ENCODE measurements at regions not wholly inside any gene's neighbourhood (a gene's known extent, or its start where the extent isn't known, plus 50 kb on each side); places are given as distances from the start of the nearest gene placed in this dataset.

DNA sequence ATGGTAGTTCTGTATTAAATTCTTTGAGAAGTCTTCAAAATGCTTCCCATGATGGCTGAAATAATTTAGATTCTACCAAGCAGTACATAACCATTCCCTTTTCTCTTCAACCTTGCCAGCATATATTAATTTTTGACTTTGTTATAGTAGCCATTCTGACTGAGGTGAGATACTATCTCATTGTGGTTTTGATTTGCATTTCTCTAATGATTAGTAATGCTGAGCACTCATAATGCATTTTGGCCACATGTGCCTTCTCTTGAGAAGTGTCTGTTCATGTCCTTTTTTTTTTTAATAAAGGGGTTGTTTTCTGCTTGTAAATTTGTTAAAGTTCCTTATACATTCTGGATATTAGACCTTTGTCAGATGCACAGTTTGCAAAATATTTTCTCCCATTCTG is 173.9 kb downstream of the CALCRL start:
- TF ChIP-seq, protein P1, sequence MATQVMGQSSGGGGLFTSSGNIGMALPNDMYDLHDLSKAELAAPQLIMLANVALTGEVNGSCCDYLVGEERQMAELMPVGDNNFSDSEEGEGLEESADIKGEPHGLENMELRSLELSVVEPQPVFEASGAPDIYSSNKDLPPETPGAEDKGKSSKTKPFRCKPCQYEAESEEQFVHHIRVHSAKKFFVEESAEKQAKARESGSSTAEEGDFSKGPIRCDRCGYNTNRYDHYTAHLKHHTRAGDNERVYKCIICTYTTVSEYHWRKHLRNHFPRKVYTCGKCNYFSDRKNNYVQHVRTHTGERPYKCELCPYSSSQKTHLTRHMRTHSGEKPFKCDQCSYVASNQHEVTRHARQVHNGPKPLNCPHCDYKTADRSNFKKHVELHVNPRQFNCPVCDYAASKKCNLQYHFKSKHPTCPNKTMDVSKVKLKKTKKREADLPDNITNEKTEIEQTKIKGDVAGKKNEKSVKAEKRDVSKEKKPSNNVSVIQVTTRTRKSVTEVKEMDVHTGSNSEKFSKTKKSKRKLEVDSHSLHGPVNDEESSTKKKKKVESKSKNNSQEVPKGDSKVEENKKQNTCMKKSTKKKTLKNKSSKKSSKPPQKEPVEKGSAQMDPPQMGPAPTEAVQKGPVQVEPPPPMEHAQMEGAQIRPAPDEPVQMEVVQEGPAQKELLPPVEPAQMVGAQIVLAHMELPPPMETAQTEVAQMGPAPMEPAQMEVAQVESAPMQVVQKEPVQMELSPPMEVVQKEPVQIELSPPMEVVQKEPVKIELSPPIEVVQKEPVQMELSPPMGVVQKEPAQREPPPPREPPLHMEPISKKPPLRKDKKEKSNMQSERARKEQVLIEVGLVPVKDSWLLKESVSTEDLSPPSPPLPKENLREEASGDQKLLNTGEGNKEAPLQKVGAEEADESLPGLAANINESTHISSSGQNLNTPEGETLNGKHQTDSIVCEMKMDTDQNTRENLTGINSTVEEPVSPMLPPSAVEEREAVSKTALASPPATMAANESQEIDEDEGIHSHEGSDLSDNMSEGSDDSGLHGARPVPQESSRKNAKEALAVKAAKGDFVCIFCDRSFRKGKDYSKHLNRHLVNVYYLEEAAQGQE (IDR thresholded peaks at IDR 0.05; ENCODE audit: insufficient replicate concordance, low read depth): no peak
- TF ChIP-seq, protein P2, sequence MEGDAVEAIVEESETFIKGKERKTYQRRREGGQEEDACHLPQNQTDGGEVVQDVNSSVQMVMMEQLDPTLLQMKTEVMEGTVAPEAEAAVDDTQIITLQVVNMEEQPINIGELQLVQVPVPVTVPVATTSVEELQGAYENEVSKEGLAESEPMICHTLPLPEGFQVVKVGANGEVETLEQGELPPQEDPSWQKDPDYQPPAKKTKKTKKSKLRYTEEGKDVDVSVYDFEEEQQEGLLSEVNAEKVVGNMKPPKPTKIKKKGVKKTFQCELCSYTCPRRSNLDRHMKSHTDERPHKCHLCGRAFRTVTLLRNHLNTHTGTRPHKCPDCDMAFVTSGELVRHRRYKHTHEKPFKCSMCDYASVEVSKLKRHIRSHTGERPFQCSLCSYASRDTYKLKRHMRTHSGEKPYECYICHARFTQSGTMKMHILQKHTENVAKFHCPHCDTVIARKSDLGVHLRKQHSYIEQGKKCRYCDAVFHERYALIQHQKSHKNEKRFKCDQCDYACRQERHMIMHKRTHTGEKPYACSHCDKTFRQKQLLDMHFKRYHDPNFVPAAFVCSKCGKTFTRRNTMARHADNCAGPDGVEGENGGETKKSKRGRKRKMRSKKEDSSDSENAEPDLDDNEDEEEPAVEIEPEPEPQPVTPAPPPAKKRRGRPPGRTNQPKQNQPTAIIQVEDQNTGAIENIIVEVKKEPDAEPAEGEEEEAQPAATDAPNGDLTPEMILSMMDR (IDR thresholded peaks at IDR 0.05; ENCODE audit: insufficient read depth, low read length): no peak
- TF ChIP-seq POLR2AphosphoS5 (IDR thresholded peaks at IDR 0.05; ENCODE audit: low read depth) (no peak), GABPA (IDR thresholded peaks at IDR 0.05; ENCODE audit: low read depth) (no peak), SPI1 (IDR thresholded peaks at IDR 0.05; ENCODE audit: borderline replicate concordance, low read depth) (no peak)
- Histone ChIP-seq H3K27ac (replicated peaks) (no peak overlapping the region), H3K27me3 (ENCODE audit: insufficient read depth, poor library complexity, severe bottlenecking) (no peaks in the 10 kb centered on the region), H3K4me3 (replicated peaks; ENCODE audit: insufficient read depth, low read length) (no peak overlapping the region)
- no peak for DNase-seq (ENCODE audit: low read depth in 1 of 2, low spot score in 1 of 2)

DNA sequence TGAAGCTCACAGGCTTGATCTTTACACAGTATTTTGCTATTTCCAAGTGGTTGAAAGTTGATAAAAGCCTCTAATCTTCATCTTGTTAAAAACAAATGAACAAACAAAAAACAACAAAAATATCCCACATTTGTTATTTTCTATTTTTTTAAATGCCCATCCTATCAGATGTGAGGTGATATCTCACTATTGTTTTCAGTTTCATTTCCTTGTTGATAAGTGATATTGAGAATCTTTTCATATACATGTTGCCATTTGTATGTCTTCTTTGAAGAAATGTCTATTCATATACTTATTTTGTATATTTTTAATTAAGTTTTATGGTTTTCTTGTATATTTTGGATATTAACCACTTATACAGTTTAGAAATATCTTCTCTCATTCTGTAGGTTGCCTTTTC is 175.8 kb downstream of the CALCRL start:
- H3K27me3 ChIP-seq (ENCODE audit: insufficient read depth, poor library complexity, severe bottlenecking): no peaks in the 10 kb centered on the region
- H3K4me3 ChIP-seq (replicated peaks; ENCODE audit: insufficient read depth, low read length): no peak overlapping the region
- DNase-seq (ENCODE audit: low read depth in 1 of 2, low spot score in 1 of 2): no peak
- TF ChIP-seq, protein P2 (IDR thresholded peaks at IDR 0.05; ENCODE audit: insufficient read depth, low read length): no peak
- TF ChIP-seq, protein P1 (IDR thresholded peaks at IDR 0.05; ENCODE audit: insufficient replicate concordance, low read depth): no peak
- no peak for TF ChIP-seq SPI1 (IDR thresholded peaks at IDR 0.05; ENCODE audit: borderline replicate concordance, low read depth)
- no peak for TF ChIP-seq GABPA (IDR thresholded peaks at IDR 0.05; ENCODE audit: low read depth)
- TF ChIP-seq POLR2AphosphoS5 (IDR thresholded peaks at IDR 0.05; ENCODE audit: low read depth): no peak
- no peak overlapping the region for H3K27ac ChIP-seq (replicated peaks)

DNA sequence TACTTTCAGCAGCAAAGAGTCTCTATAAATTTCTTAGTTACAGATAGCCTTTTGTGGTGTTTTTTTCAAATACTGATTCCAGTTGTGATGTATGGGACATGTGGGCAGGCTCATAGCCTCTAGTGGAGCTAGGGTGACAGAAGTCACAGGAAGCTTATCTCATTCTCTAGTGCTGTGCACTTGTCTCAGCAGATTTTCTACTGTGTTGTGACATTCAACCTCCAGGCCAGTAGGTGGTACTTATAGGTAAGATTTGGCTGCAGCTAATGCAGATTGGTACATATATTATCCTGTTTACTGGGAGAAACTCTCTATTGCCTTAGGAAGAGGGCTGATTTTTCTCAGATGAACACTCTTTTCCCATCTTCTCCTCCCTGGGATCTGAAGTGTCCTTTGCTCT is 176.2 kb downstream of the CALCRL start:
- no peak for TF ChIP-seq POLR2AphosphoS5 (IDR thresholded peaks at IDR 0.05; ENCODE audit: low read depth)
- no peak for TF ChIP-seq SPI1 (IDR thresholded peaks at IDR 0.05; ENCODE audit: borderline replicate concordance, low read depth)
- TF ChIP-seq, protein P2 (IDR thresholded peaks at IDR 0.05; ENCODE audit: insufficient read depth, low read length): no peak
- TF ChIP-seq, protein P1 (IDR thresholded peaks at IDR 0.05; ENCODE audit: insufficient replicate concordance, low read depth): no peak
- no peak for TF ChIP-seq GABPA (IDR thresholded peaks at IDR 0.05; ENCODE audit: low read depth)
- no peak overlapping the region for H3K27ac ChIP-seq (replicated peaks)
- no peak for DNase-seq (ENCODE audit: low read depth in 1 of 2, low spot score in 1 of 2)
- no peak overlapping the region for H3K4me3 ChIP-seq (replicated peaks; ENCODE audit: insufficient read depth, low read length)
- no peaks in the 10 kb centered on the region for H3K27me3 ChIP-seq (ENCODE audit: insufficient read depth, poor library complexity, severe bottlenecking)
